MCF 10A (cell line): ENCODE measurements at regions not wholly inside any gene's neighbourhood (a gene's known extent, or its start where the extent isn't known, plus 50 kb on each side); places are given as distances from the start of the nearest gene placed in this dataset.

ENCODE experiments used
- BruUV-seq: library from RNA; stranded (reverse); fragments of 400-500 nt; replicated peaks from 2 replicates; lab custom pipeline; 2021; lab: Mats Ljungman, UMichigan
- CTCF ChIA-PET: fragments of 300-600 bp; sonication (Branson Sonifier 250); formaldehyde crosslinking; extraction: SDS; loops from one replicate; lab custom pipeline; 2021; ENCODE audit warnings: antibody characterized with exemption, inconsistent platforms; lab: Yijun Ruan, JAX
- POLR2A ChIA-PET: fragments of 300-600, 350-650 bp; sonication (Branson Sonifier 250); formaldehyde crosslinking; extraction: SDS; loops from one replicate; lab custom pipeline; 2020; ENCODE audit warnings: antibody characterized with exemption, inconsistent platforms; lab: Yijun Ruan, JAX
- DNase-seq: peaks from one replicate; pipeline ENCODE4 v3.0.0-alpha.2; 2018; ENCODE audit not compliant: unreplicated experiment
- H3K27ac Mint-ChIP-seq: one replicate; pipeline ENCODE4 v1.8.0; 2022; ENCODE audit warnings: mild to moderate bottlenecking, low read depth, mixed read lengths; ENCODE audit not compliant: unreplicated experiment
- H3K27me3 Mint-ChIP-seq: one replicate; pipeline ENCODE4 v1.8.0; 2022; ENCODE audit warnings: mixed read lengths; ENCODE audit not compliant: insufficient read depth, unreplicated experiment
- H3K36me3 Mint-ChIP-seq: one replicate; pipeline ENCODE4 v1.8.0; 2022; ENCODE audit warnings: mild to moderate bottlenecking, moderate library complexity, mixed read lengths; ENCODE audit not compliant: insufficient read depth, unreplicated experiment
- H3K4me1 Mint-ChIP-seq: one replicate; pipeline ENCODE4 v1.8.0; 2022; ENCODE audit warnings: mixed read lengths; ENCODE audit not compliant: insufficient read depth, unreplicated experiment
- H3K4me3 Mint-ChIP-seq: one replicate; pipeline ENCODE4 v1.8.0; 2022; ENCODE audit warnings: mild to moderate bottlenecking, moderate library complexity, mixed read lengths; ENCODE audit not compliant: unreplicated experiment
- H3K9me3 Mint-ChIP-seq: one replicate; pipeline ENCODE4 v1.8.0; 2022; ENCODE audit warnings: mixed read lengths; ENCODE audit not compliant: unreplicated experiment
- intact Hi-C: fragments of 100-400 bp; cut with micrococcal nuclease; formaldehyde crosslinking; loops from 2 replicates; pipeline ENCODE4 v1.14.1; 2022
- TF ChIP-seq, protein P1 (sequence below): fragments of 200-600 bp; IDR thresholded peaks from one replicate; pipeline ENCODE4 v1.8.0; 2022; ENCODE audit warnings: antibody characterized with exemption, mild to moderate bottlenecking; ENCODE audit not compliant: unreplicated experiment

DNA sequence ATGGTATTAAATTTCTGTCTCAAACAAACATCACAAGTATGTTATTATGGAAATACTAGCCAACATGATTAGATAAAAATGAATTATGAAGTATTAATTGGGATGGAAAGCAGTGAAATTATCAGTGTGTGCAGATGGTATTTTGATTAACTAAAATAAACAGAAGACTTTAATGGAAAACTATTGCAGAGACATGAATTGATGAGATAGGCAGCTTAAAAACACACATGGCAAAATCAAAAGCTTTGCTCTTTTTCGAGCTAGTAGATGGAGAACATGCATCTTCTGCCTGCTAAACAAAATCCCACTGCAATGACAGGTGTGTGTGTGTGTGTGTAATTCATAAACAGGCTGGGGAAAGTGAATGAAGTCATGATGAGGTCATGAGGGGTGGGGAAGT lies 426.2 kb downstream of the MTRR start:
- intact Hi-C loops, result no loop called here
- no TSS peak for BruUV-seq
- POLR2A ChIA-PET, result interaction anchor here (1.2 kb wide), 1 partner anchor 162 kb away, joined by 5 read pairs; no protein-coding TSS in a partner anchor
- Mint-ChIP-seq H3K27me3 (no peaks in the 10 kb centered on the region), H3K4me1 (no peaks in the 10 kb centered on the region), H3K9me3 (no peaks in the 10 kb centered on the region), H3K27ac (no peak overlapping the region), H3K36me3 (no peaks in the 10 kb centered on the region), H3K4me3 (no peak overlapping the region)
- TF ChIP-seq, protein P1, sequence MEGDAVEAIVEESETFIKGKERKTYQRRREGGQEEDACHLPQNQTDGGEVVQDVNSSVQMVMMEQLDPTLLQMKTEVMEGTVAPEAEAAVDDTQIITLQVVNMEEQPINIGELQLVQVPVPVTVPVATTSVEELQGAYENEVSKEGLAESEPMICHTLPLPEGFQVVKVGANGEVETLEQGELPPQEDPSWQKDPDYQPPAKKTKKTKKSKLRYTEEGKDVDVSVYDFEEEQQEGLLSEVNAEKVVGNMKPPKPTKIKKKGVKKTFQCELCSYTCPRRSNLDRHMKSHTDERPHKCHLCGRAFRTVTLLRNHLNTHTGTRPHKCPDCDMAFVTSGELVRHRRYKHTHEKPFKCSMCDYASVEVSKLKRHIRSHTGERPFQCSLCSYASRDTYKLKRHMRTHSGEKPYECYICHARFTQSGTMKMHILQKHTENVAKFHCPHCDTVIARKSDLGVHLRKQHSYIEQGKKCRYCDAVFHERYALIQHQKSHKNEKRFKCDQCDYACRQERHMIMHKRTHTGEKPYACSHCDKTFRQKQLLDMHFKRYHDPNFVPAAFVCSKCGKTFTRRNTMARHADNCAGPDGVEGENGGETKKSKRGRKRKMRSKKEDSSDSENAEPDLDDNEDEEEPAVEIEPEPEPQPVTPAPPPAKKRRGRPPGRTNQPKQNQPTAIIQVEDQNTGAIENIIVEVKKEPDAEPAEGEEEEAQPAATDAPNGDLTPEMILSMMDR, result no peak
- CTCF ChIA-PET, result interaction anchor here (0.8 kb wide), 1 partner anchor 46 kb away, joined by 4 read pairs; no protein-coding TSS in a partner anchor
- no peak for DNase-seq

DNA sequence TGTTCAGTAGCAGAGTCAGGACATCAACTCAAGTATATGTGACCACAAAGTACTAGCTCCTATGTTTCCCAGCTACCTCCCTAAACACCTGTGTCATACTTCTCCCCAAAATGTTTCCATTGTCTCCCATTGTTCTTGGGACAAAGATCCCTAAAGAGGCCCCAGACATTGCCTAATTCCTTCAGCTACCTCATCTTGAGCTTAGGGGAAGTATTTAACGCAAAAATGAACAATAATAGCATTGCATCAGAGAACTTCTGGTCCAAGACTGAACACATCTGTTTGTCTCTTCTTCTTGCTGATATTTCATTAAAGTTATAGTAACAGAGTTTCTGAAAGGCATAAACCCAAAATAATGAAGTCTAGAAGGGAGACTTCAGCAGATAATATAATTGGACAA lies 430.8 kb downstream of the MTRR start:
- no peak for DNase-seq
- Mint-ChIP-seq H3K36me3 (no peaks in the 10 kb centered on the region), H3K27me3 (peaks cover 9% of the 10 kb centered on the region), H3K9me3 (peaks cover 8% of the 10 kb centered on the region), H3K4me3 (no peak overlapping the region), H3K4me1 (no peaks in the 10 kb centered on the region), H3K27ac (no peak overlapping the region)
- intact Hi-C loops, result no loop called here
- ChIA-PET POLR2A (no interaction called here), CTCF (interaction anchor here (2.1 kb wide), 1 partner anchor 372 kb away, joined by 6 read pairs; no protein-coding TSS in a partner anchor)
- no TSS peak for BruUV-seq
- TF ChIP-seq, protein P1, result no peak

DNA sequence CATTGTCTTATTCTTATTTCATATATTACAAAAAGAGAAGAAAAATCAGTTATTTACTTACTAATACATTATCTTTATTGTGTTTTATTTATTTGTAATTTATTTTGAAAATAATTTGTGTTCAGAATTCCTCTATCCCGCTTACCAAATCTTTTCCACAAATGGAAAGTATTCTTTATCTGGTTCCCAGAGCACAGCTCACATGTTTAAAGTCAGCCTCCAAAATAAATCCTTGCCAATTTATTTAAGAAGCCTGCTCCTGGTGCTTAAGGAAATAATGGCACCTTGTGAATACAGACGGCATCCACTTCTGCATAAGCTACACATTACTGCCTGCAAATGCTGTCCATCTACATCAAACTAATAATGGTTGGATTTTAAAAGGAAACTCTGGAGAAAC lies 435.4 kb downstream of the MTRR start:
- Mint-ChIP-seq H3K27ac (no peak overlapping the region), H3K36me3 (no peaks in the 10 kb centered on the region), H3K27me3 (peaks cover 9% of the 10 kb centered on the region), H3K4me3 (no peak overlapping the region), H3K9me3 (peaks cover 8% of the 10 kb centered on the region), H3K4me1 (no peaks in the 10 kb centered on the region)
- intact Hi-C loops, result no loop called here
- no TSS peak for BruUV-seq
- ChIA-PET CTCF (interaction anchor here (0.7 kb wide), 1 partner anchor 12 kb away, joined by 3 read pairs; no protein-coding TSS in a partner anchor), POLR2A (interaction anchor here (0.7 kb wide), 2 partner anchors 16 to 1069 kb away, joined by 3 read pairs; no protein-coding TSS in a partner anchor)
- DNase-seq, result no peak
- TF ChIP-seq, protein P1, result no peak

DNA sequence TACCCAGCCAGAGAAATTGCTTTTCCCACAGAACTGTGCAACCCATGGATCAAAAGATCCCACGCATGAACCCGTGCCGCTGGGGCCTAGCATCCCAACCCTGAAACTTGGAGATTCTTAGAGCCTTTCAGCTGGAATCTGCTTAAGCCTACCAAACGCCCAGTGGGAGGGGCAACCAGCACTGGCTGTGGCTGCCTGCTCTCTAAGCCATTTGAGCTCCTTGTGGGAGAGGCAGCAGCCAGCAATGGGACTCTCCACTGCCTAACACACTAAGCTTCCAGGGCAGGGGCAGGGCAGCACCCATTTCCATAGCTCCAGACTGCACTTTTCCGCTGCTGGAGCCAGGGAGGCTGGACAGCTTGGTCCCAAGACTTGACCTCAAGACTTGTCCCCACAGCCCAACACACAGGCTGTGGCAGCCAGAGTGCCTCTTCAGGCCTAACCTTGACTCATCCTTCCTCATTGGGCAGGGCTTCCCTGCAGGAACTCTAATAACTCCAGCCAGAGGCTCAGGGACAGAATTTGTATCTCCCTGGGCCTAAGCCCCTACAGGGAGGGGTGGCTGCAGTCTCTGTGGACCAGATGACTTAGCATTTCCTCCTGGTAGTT lies 437.4 kb downstream of the MTRR start:
- POLR2A ChIA-PET, result interaction anchor here (0.6 kb wide), 1 partner anchor 46 kb away, joined by 3 read pairs; no protein-coding TSS in a partner anchor
- DNase-seq, result no peak
- intact Hi-C loops, result no loop called here
- TF ChIP-seq, protein P1, result no peak
- Mint-ChIP-seq H3K4me1 (no peaks in the 10 kb centered on the region), H3K4me3 (no peak overlapping the region), H3K9me3 (peaks cover 23% of the 10 kb centered on the region), H3K27me3 (peaks cover 9% of the 10 kb centered on the region), H3K27ac (no peak overlapping the region), H3K36me3 (no peaks in the 10 kb centered on the region)
- CTCF ChIA-PET, result interaction anchor here (0.5 to 0.6 kb wide), 3 partner anchors 76 to 753 kb away, joined by 4 to 5 read pairs (median 4); no protein-coding TSS in a partner anchor
- no TSS peak for BruUV-seq
